Esophagus (tissue), 2 donors: ENCODE measurements at regions not wholly inside any gene's neighbourhood (a gene's known extent, or its start where the extent isn't known, plus 50 kb on each side); places are given as distances from the start of the nearest gene placed in this dataset.

Source experiments
- H3K27ac ChIP-seq, 2 donors: one replicate each; pipeline ENCODE4 v1.5.1; 2013; ENCODE audit warnings: low read depth in 2 of 2, mild to moderate bottlenecking in 2 of 2, inconsistent platforms in 1 of 2, low read length in 1 of 2, moderate library complexity in 1 of 2
- H3K27me3 ChIP-seq, 2 donors: one replicate each; pipeline ENCODE4 v1.6.1; 2013; ENCODE audit warnings: low read length in 2 of 2, control low read depth in 1 of 2, mild to moderate bottlenecking in 1 of 2; ENCODE audit not compliant: insufficient read depth in 2 of 2, control insufficient read depth in 1 of 2
- H3K36me3 ChIP-seq, 2 donors: one replicate each; pipeline ENCODE4 v1.6.1; 2013; ENCODE audit warnings: low read length in 1 of 2; ENCODE audit not compliant: control insufficient read depth in 2 of 2, insufficient read depth in 2 of 2
- H3K4me1 ChIP-seq, 2 donors: one replicate each; pipeline ENCODE4 v1.6.1; 2013; ENCODE audit warnings: low read length in 1 of 2; ENCODE audit not compliant: control insufficient read depth in 2 of 2, insufficient read depth in 2 of 2
- H3K4me3 ChIP-seq, 2 donors: one replicate each; pipeline ENCODE4 v1.5.1; 2013; ENCODE audit warnings: low read length in 2 of 2, mild to moderate bottlenecking in 2 of 2, low read depth in 1 of 2, moderate library complexity in 1 of 2
- H3K9me3 ChIP-seq, 2 donors: one replicate each; pipeline ENCODE4 v1.6.1; 2013; ENCODE audit warnings: mild to moderate bottlenecking in 2 of 2, low read depth in 1 of 2, low read length in 1 of 2, moderate library complexity in 1 of 2; ENCODE audit not compliant: control insufficient read depth in 2 of 2, insufficient read depth in 1 of 2
- WGBS, 2 donors: extraction: QIAGEN DNeasy Blood & Tissue Kit; methylation state at CpG; one replicate each; pipeline ENCODE4 v1.1.7; 2013; 5-methylcytosine and 5-hydroxymethylcytosine counted together
- donor health status: healthy with polysubstance abuse.
- donor health status: Bipolar disorder and iron deficiency.

GRCh38 chr15:69955240-69955894 lies 142.3 kb downstream of the TLE3 start:
- peaks cover 0 to 2% of the 10 kb centered on the region in 2 donors for H3K4me1 ChIP-seq
- H3K27ac ChIP-seq, result no peak overlapping the region
- 83 to 86% methylated on average over 9 of the region's 9 CpGs for WGBS, 2 donors

GRCh38 chr15:69956417-69956816 lies 141.3 kb downstream of the TLE3 start:
- no peaks in the 10 kb centered on the region for H3K36me3 ChIP-seq
- 71 to 80% methylated on average over 5 of the region's 5 CpGs for WGBS, 2 donors
- H3K4me1 ChIP-seq, result peaks cover 0 to 2% of the 10 kb centered on the region in 2 donors
- H3K4me3 ChIP-seq, result no peak overlapping the region
- no peaks in the 10 kb centered on the region for H3K9me3 ChIP-seq
- peaks cover 0 to 2% of the 10 kb centered on the region in 2 donors for H3K27me3 ChIP-seq
- H3K27ac ChIP-seq, result no peak overlapping the region

More at GRCh38 chr15:69955240-69955894, 142.3 kb downstream of the TLE3 start:
- no peaks in the 10 kb centered on the region for H3K36me3 ChIP-seq
- no peak overlapping the region for H3K4me3 ChIP-seq
- H3K9me3 ChIP-seq, result no peaks in the 10 kb centered on the region
- peaks cover 0 to 2% of the 10 kb centered on the region in 2 donors for H3K27me3 ChIP-seq

DNA sequence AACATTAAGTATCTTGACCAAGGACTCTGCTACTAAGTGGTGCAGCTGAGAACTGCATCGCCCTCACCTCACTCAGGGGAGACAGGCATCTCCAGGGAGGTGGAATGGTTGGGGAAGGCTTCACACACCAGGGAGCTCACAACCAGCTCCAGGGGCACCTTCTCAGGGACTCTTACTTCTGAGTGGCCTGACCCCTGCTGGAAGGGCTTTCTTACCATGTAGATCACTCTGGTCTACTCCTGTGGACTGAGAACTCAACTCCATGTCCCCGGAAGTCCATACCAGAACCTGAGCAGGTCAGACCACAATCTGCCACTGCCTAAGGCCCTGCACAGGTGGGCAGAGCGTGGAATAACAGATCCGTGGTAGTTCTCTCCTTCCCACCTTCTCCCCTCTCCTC lies 140.5 kb downstream of the TLE3 start:
- H3K27me3 ChIP-seq, result peaks cover 0 to 2% of the 10 kb centered on the region in 2 donors

GRCh38 chr15:69958496-69959084 lies 139.1 kb downstream of the TLE3 start:
- H3K36me3 ChIP-seq, result no peaks in the 10 kb centered on the region
- H3K4me1 ChIP-seq, result peaks cover 0 to 2% of the 10 kb centered on the region in 2 donors
- peaks cover 0 to 2% of the 10 kb centered on the region in 2 donors for H3K27me3 ChIP-seq
- H3K4me3 ChIP-seq, result no peak overlapping the region
- no peaks in the 10 kb centered on the region for H3K9me3 ChIP-seq
- H3K27ac ChIP-seq, result no peak overlapping the region
- 61 to 70% methylated on average over 3 of the region's 3 CpGs for WGBS, 2 donors

More for the DNA sequence above, 140.5 kb downstream of the TLE3 start:
- peaks cover 0 to 2% of the 10 kb centered on the region in 2 donors for H3K4me1 ChIP-seq
- no peak overlapping the region for H3K4me3 ChIP-seq
- WGBS, 2 donors, result 85 to 87% methylated on average over 4 of the region's 4 CpGs
- H3K36me3 ChIP-seq, result no peaks in the 10 kb centered on the region
- H3K27ac ChIP-seq, result no peak overlapping the region
- H3K9me3 ChIP-seq, result no peaks in the 10 kb centered on the region

- H3K27me3 ChIP-seq, result peaks cover 0 to 2% of the 10 kb centered on the region in 2 donors
- H3K9me3 ChIP-seq, result no peaks in the 10 kb centered on the region
- no peak overlapping the region for H3K27ac ChIP-seq
- WGBS, 2 donors, result 73 to 90% methylated on average over 1 of the region's 1 CpG
- H3K36me3 ChIP-seq, result no peaks in the 10 kb centered on the region
- H3K4me3 ChIP-seq, result no peak overlapping the region
- H3K4me1 ChIP-seq, result no peaks in the 10 kb centered on the region
Observed at GRCh38 chr15:69962561-69962960, 135.2 kb downstream of the TLE3 start.

- Histone ChIP-seq H3K4me3 (no peak overlapping the region), H3K9me3 (no peaks in the 10 kb centered on the region), H3K4me1 (no peaks in the 10 kb centered on the region), H3K36me3 (no peaks in the 10 kb centered on the region), H3K27me3 (peaks cover 0 to 2% of the 10 kb centered on the region in 2 donors), H3K27ac (no peak overlapping the region)
Observed at GRCh38 chr15:69963385-69963784, 134.3 kb downstream of the TLE3 start.

- WGBS, 2 donors, result 74 to 75% methylated on average over 2 of the region's 2 CpGs
- Histone ChIP-seq H3K9me3 (no peaks in the 10 kb centered on the region), H3K36me3 (no peaks in the 10 kb centered on the region), H3K27me3 (peaks cover 0 to 4% of the 10 kb centered on the region in 2 donors), H3K4me3 (no peak overlapping the region), H3K4me1 (peaks cover 0 to 2% of the 10 kb centered on the region in 2 donors), H3K27ac (no peak overlapping the region)
Observed at GRCh38 chr15:69971771-69972170, 125.9 kb downstream of the TLE3 start.

- Histone ChIP-seq H3K27me3 (peaks cover 0 to 4% of the 10 kb centered on the region in 2 donors), H3K4me3 (no peak overlapping the region), H3K27ac (no peak overlapping the region), H3K4me1 (peaks cover 0 to 2% of the 10 kb centered on the region in 2 donors), H3K36me3 (no peaks in the 10 kb centered on the region), H3K9me3 (no peaks in the 10 kb centered on the region)
- 79% methylated on average over 3 of the region's 3 CpGs for WGBS, 2 donors
Observed at GRCh38 chr15:69972436-69972835, 125.3 kb downstream of the TLE3 start.

DNA sequence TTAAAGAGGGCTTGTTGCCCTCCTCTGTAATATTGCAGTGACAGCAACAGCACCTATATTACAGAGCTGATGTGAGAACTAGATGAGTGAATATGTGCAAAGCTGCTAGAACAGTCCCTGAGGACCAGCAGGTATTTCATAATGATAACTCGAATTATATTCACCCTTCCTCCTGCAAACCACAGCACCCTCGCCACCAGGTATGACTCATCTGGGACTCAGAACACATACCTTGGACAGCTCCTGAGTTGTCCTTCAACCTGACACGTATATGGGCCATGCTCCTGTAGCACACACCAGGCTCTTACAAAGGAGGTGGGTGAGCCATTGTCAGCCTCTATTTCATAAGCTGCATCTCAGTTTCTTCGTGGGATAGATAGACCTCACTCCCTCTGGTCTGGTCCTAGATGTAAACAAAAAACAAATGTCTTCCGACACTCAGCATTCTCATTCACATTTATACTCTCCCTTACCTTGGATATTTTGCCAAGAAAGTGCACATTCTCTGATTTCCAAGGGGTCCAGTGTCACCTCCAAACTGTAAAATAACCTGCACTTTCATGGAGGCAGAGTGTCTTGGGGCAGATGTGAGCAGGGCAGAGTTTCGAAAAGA lies 124.5 kb downstream of the TLE3 start:
- peaks cover 0 to 4% of the 10 kb centered on the region in 2 donors for H3K27me3 ChIP-seq

More for the DNA sequence above, 124.5 kb downstream of the TLE3 start:
- 35 to 39% methylated on average over 6 of the region's 6 CpGs for WGBS, 2 donors
- no peak overlapping the region for H3K4me3 ChIP-seq
- no peaks in the 10 kb centered on the region for H3K36me3 ChIP-seq
- no peak overlapping the region for H3K27ac ChIP-seq
- H3K9me3 ChIP-seq, result no peaks in the 10 kb centered on the region
- peaks cover 0 to 2% of the 10 kb centered on the region in 2 donors for H3K4me1 ChIP-seq
